ENCODE measurements at regions not wholly inside any gene's neighbourhood (a gene's known extent, or its start where the extent isn't known, plus 50 kb on each side); places are given as distances from the start of the nearest gene placed in this dataset.

DNA sequence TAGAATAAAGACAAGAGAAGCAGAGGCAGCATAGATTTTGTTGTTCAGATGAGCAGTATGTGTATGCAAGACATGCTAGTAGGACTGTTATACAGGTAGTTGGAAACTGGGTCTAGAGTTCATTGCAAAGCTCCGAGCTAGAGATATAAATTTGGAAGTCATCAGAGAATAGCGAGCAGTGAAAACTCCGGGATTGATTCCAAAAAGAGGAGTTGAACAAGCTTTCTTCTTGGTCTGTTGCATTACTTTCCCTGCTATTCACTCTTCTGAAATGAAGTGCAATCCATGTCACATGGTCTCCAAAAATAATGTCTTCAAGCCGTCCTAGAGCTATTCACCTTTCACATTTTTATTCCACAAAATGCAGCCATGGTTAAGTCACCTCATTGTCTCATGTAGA lies 67.9 kb upstream of the ZNF462 start:
- DNase-seq = no peak

DNA sequence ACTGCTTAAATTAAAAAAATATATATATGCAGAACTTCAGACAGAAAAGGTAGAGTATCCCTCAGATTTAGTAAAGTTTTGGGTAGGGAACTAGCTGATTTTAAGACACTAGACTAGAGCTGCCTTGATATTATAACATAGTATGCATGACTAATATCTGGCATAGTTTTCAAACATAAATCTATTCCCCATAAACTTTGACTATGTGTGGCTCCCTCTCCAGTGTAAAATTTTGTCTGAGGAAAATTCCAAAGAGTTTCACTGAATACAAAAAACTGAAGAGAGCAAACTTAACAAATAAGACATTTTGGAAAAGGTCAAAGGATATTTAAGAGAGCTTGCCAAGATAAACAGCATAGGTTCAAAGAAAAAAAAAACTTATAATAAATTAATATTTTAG lies 66.2 kb upstream of the ZNF462 start:
- DNase-seq = no peak

DNA sequence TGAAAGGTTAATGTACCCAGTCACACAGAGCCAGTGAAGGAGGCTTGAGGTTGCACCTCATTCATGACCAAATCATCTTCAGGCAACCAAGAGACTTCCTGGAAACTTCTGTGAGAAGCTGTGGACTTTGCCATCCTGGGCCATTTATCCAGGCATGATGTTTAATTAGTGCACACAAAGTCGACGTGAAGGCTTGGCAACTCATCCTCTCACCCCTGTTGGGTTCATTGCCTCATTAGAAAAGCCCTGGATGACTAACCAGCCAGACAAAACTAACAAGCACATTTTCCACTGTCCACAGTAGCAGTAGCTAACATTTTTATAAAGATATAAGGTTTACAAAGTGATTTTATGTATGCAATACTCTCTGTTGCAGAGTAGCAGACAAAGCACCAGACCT lies 65.7 kb upstream of the ZNF462 start:
- no peak for DNase-seq

DNA sequence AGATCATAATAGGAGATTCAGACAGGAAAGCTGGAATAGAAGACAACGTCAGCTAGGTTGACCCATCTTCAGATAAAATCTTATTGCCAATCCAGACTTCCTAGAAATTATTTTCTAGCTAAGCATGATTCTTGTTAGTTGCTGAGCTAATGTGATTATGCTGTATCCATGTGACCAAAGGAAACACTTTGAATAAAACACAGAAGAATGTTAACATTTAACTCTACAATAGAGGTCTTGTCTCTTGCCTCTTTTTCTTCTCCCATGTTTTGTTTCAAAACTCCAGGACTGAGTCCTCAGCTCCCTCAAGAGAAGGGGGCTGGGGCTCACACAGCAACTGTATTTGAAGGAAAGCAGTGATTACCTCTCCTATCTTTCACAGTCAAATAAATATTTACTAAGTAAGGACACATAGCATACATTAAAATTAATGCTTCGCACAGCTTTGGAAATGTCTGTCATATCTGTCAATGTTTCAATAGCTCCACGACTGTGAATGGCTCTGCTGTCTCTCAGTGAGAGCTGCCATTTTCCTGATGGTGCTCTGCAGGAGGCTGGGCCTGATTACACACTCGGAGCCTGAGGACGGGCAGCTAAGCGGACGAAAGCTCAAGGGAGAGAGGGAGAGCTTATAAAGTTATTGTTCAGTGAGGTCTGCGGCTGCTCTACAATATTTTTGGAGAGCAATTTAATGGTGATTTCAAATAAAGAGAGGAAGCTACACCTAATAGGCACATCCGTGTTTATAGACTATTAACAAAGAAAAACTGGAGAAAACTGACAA lies 64.8 kb upstream of the ZNF462 start:
- no peak for DNase-seq

DNA sequence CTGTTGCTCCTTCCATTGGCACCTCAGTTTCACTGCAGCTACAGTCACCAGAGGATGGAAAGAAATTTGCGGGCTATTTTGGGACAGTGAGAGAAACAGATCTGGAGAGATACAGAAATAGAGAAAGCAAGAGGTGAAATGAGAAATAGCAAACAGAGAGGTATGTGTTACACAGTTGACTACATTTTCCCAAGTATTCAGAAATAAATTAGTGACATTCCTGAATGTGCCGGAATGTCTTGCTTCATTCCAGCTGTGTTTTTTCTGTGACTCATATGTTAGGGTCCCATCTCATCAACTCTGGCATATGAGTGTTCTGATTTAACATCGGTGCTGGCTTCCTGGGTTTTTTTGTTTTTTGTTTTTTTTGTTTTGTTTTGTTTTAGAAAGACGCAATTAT lies 63.8 kb upstream of the ZNF462 start:
- DNase-seq = no peak

DNA sequence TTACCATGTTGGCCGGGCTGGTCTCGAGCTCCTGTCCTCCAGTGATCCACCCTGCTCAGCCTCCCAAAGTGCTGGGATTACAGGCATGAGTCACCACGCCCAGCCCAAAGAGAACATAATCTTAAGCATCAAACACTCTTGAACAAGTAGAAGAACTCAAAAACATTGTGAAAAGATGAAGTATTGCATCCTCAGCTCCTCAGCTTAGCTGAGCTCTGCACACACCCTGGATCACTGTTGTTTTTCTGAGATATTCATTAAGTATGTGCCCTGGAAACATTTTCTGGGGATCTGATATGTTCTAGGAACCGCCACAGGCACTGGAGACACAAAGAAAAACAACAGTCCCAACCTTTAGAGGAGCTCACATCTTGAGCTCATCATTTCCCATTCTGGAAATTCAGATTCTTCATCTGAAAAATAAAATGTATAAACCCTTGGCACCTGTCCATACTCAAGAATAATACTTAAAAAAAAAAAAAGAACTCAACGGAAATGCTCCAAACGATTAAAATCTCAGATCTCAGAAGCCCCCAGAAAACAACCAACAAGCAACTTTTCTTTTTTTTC lies 62.2 kb upstream of the ZNF462 start:
- DNase-seq = no peak

DNA sequence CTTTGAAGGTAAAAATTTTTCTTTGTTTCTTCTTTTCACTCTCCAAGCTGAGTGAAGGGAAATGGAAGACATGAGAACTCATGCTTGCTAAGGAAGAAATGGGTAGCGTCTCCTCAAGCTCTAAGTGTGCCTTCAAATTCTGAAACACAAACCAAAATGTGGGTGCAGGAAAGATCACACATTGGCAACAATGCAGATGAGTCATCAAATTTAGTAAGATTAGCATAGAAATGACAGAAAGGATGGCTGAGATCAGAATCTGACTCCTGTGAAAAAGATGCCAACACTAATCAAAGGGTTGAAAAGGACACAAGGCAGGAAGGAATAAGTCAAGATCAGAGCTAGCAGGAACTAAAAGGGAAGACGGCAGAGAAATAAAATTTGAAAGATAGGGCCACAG lies 61.1 kb upstream of the ZNF462 start:
- DNase-seq = no peak

Data from MV-4-11 (cell line).